MM.1S (cell line): ENCODE measurements at regions not wholly inside any gene's neighbourhood (a gene's known extent, or its start where the extent isn't known, plus 50 kb on each side); places are given as distances from the start of the nearest gene placed in this dataset.

Source experiments
- DNase-seq: peaks from one replicate; pipeline ENCODE4 v3.0.0-alpha.2; 2015
- H2AFZ ChIP-seq: fragments of 300-600 bp; sonication (generic); 2 replicates; pipeline ENCODE4 v1.6.0; 2016; ENCODE audit warnings: antibody characterized with exemption, low read length
- H3F3A ChIP-seq: fragments of 300-600 bp; sonication (generic); 2 replicates; pipeline ENCODE4 v1.6.1; 2016; ENCODE audit warnings: mild to moderate bottlenecking, antibody characterized with exemption, low read length, moderate library complexity, mixed read lengths; ENCODE audit not compliant: insufficient read depth
- H3K27ac ChIP-seq: fragments of 300-600 bp; sonication (generic); 2 replicates; pipeline ENCODE4 v1.5.1; 2016; ENCODE audit warnings: mild to moderate bottlenecking, low read length
- H3K27me3 ChIP-seq: fragments of 300-600 bp; sonication (generic); replicated peaks from 2 replicates; pipeline ENCODE4 v1.6.0; 2016; ENCODE audit warnings: low read length; ENCODE audit not compliant: insufficient read depth
- H3K36me3 ChIP-seq: fragments of 300-600 bp; sonication (generic); replicated peaks from 2 replicates; pipeline ENCODE4 v1.6.1; 2016; ENCODE audit warnings: mild to moderate bottlenecking, low read length, mixed read lengths; ENCODE audit not compliant: insufficient read depth
- H3K4me1 ChIP-seq: fragments of 300-600 bp; sonication (generic); 2 replicates; pipeline ENCODE4 v1.6.1; 2016; ENCODE audit warnings: low read length, mixed read lengths
- H3K4me2 ChIP-seq: fragments of 300-600 bp; sonication (generic); 2 replicates; pipeline ENCODE4 v1.6.0; 2016; ENCODE audit warnings: low read depth, low read length
- H3K4me3 ChIP-seq: fragments of 300-600 bp; sonication (generic); 2 replicates; pipeline ENCODE4 v1.5.1; 2016; ENCODE audit warnings: low read length, mixed read lengths
- H3K79me2 ChIP-seq: fragments of 300-600 bp; sonication (generic); 2 replicates; pipeline ENCODE4 v1.6.1; 2016; ENCODE audit warnings: mixed run types, low read length, mixed read lengths
- H3K9ac ChIP-seq: fragments of 300-600 bp; sonication (generic); 2 replicates; pipeline ENCODE4 v1.6.1; 2016; ENCODE audit warnings: low read length, mixed read lengths
- H3K9me2 ChIP-seq: fragments of 300-600 bp; sonication (generic); replicated peaks from 2 replicates; pipeline ENCODE4 v1.6.1; 2016; ENCODE audit warnings: mild to moderate bottlenecking, low read length, mixed read lengths; ENCODE audit not compliant: insufficient read depth
- H3K9me3 ChIP-seq: fragments of 300-600 bp; sonication (generic); replicated peaks from 2 replicates; pipeline ENCODE4 v1.6.1; 2016; ENCODE audit warnings: mild to moderate bottlenecking, low read length, mixed read lengths; ENCODE audit not compliant: insufficient read depth
- H4K20me1 ChIP-seq: fragments of 300-600 bp; sonication (generic); 2 replicates; pipeline ENCODE4 v1.6.1; 2016; ENCODE audit warnings: mild to moderate bottlenecking, low read length, moderate library complexity, mixed read lengths; ENCODE audit not compliant: insufficient read depth
- EZH2 ChIP-seq: fragments of 300-600 bp; sonication (generic); optimal IDR thresholded peaks from 2 replicates; pipeline ENCODE3; 2017; ENCODE audit warnings: low read depth, mild to moderate bottlenecking, antibody characterized with exemption, low read length, mixed read lengths
- EZH2phosphoT487 ChIP-seq: fragments of 300-600 bp; sonication (generic); IDR thresholded peaks from 2 replicates; pipeline ENCODE4 v1.6.1; 2018; ENCODE audit warnings: antibody characterized with exemption, low read length
- TF ChIP-seq, protein P1 (sequence below): fragments of 300-600 bp; sonication (generic); IDR thresholded peaks from 2 replicates; pipeline ENCODE4 v1.5.1; 2016; ENCODE audit warnings: antibody characterized with exemption, low read length, mixed read lengths

DNA sequence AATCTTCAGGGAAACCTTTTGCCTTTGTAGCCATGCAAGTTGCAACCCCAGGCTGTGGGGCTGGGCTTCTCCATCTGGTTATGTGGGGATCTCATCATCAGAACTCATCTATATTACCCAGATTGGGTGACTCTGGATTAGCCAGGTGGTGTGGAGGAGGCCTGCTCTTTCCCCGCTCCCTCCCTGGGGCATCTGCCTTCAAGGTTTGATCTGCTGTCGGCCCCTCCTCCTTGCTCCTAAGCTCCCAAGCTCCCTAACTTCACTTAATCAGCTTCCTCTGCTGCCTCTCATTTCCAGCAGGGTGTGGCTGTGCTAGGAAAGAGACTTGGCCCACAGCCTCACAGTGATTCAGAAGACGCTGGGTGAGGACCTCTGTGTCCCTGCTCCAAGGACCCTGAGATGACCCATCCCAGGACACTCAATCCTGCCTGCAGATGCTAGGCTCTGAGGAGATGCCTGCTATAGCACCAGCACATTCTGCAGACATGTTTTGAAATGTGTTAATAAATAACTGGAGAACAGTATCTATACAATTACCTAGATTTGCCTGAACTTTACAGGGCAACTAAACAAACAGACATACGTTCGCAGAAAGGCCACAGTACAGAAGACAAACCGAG, 392.1 kb upstream of the PODXL start:
- Histone ChIP-seq H3F3A (no peaks in the 10 kb centered on the region), H3K9ac (no peak overlapping the region), H3K4me2 (no peak overlapping the region), H3K79me2 (no peaks in the 10 kb centered on the region), H2AFZ (no peak overlapping the region), H3K9me2 (no peaks in the 10 kb centered on the region), H3K4me1 (no peaks in the 10 kb centered on the region), H4K20me1 (no peaks in the 10 kb centered on the region), H3K4me3 (no peak overlapping the region), H3K36me3 (no peaks in the 10 kb centered on the region), H3K27ac (no peak overlapping the region), H3K9me3 (no peaks in the 10 kb centered on the region), H3K27me3 (peaks cover 9% of the 10 kb centered on the region; the same call in 1 of the 2 replicates)
- DNase-seq: no peak
- TF ChIP-seq, protein P1, sequence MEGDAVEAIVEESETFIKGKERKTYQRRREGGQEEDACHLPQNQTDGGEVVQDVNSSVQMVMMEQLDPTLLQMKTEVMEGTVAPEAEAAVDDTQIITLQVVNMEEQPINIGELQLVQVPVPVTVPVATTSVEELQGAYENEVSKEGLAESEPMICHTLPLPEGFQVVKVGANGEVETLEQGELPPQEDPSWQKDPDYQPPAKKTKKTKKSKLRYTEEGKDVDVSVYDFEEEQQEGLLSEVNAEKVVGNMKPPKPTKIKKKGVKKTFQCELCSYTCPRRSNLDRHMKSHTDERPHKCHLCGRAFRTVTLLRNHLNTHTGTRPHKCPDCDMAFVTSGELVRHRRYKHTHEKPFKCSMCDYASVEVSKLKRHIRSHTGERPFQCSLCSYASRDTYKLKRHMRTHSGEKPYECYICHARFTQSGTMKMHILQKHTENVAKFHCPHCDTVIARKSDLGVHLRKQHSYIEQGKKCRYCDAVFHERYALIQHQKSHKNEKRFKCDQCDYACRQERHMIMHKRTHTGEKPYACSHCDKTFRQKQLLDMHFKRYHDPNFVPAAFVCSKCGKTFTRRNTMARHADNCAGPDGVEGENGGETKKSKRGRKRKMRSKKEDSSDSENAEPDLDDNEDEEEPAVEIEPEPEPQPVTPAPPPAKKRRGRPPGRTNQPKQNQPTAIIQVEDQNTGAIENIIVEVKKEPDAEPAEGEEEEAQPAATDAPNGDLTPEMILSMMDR: no peak
- no peak for TF ChIP-seq EZH2phosphoT487
- TF ChIP-seq EZH2: no peak

DNA sequence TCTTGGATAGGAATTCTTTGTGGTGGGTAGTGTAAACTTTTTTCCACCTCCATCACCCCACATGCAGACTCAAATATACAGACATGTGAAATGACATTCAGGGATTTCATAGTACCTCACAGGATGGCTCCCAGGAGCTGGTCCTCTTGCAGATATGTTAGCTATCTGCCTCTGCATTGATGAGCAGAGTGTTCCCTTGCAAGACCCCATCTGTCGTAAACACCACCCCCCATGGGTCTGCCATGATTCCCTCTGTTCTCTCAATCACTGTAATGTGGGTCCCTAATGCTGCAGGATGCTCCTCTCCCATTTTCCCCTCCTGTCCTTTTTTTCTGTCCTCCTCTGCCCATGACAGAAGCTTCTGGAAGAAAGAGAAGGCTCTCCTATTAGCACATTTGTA, 391.2 kb upstream of the PODXL start:
- Histone ChIP-seq H2AFZ (no peak overlapping the region), H3K36me3 (no peaks in the 10 kb centered on the region), H3K27ac (no peak overlapping the region), H3K4me2 (no peak overlapping the region), H3K4me1 (no peaks in the 10 kb centered on the region), H3K9me3 (no peaks in the 10 kb centered on the region), H3K79me2 (no peaks in the 10 kb centered on the region), H3K27me3 (peaks cover 9% of the 10 kb centered on the region; the same call in 1 of the 2 replicates), H3K9ac (no peak overlapping the region), H3F3A (no peaks in the 10 kb centered on the region), H4K20me1 (no peaks in the 10 kb centered on the region), H3K4me3 (no peak overlapping the region), H3K9me2 (no peaks in the 10 kb centered on the region)
- no peak for TF ChIP-seq EZH2
- no peak for TF ChIP-seq EZH2phosphoT487
- TF ChIP-seq, protein P1: no peak
- DNase-seq: no peak

DNA sequence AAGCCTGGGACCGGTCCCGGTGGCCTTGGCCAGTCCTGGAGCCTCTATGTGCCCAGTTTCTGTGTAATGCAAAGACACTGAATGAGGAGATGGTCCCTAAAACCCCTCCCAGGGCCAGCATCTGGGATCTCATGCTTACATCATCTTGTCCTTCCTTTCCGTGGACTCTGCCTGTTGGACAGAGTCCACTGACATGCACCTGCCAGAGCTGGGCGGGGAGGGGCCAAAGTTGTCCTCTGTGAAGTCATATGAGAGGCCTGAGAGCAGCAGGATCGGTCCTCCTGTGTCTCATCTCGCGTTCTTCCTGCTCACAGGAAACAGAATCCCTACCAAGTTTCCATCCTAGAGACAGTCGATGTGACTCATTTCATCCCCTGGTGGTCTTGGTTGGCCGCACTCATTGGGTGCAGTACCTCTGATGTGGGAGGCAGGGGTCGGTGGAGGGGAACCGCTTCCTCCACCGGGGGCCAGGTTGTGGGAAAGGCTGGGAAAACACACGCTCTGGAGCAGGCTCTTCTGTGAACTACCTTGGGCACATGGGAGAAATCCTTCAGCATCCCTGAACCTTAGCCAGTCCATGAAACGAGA, 389.6 kb upstream of the PODXL start:
- Histone ChIP-seq H3K27ac (no peak overlapping the region), H3K4me3 (no peak overlapping the region), H3K4me1 (no peaks in the 10 kb centered on the region), H3K79me2 (no peaks in the 10 kb centered on the region), H3K4me2 (peak overlapping the region; percentile 82; the same call in 1 of the 2 replicates), H3K27me3 (peaks cover 9% of the 10 kb centered on the region; the same call in 1 of the 2 replicates), H3K36me3 (no peaks in the 10 kb centered on the region), H3K9me3 (no peaks in the 10 kb centered on the region), H3K9me2 (no peaks in the 10 kb centered on the region), H3K9ac (no peak overlapping the region), H4K20me1 (no peaks in the 10 kb centered on the region), H2AFZ (peak overlapping the region; percentile 79), H3F3A (no peaks in the 10 kb centered on the region)
- no peak for TF ChIP-seq EZH2phosphoT487
- TF ChIP-seq, protein P1: no peak
- TF ChIP-seq EZH2: no peak
- no peak for DNase-seq
